HG02870 (cell line): ENCODE measurements at regions not wholly inside any gene's neighbourhood (a gene's known extent, or its start where the extent isn't known, plus 50 kb on each side); places are given as distances from the start of the nearest gene placed in this dataset.
A peak's percentile ranks its signal among the peaks of the same experiment; 100 is the strongest.
"Not testable (repeated sequence)": the region's sequence is repeated elsewhere in the genome, so short reads cannot be mapped to it uniquely, and the experiment has no call there.

Source experiments
- ATAC-seq: cut with Tn5 transposase; IDR thresholded peaks from one replicate; pipeline ENCODE4 v1.9.1; 2021; ENCODE audit warnings: mild to moderate bottlenecking, moderate library complexity; ENCODE audit not compliant: unreplicated experiment

DNA sequence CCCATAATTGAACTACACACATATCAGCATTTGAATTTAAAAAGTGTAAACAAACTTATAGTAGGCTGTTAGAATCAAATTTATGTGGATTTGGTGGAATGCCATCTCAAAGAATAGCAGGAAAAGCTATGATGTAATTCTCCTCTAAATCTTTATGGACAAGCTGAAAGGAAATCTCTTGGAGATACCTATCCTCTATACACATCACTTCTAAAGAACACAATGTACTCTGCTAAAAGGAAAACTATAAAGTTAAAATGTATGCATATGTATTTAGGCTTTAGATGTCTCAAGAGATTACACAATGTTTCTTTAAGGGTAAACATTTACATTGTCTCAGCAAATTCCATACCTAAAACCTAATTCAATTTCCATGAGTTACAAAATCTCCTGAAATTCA, 323.3 kb downstream of the CRPPA start:
- ATAC-seq = no peak

DNA sequence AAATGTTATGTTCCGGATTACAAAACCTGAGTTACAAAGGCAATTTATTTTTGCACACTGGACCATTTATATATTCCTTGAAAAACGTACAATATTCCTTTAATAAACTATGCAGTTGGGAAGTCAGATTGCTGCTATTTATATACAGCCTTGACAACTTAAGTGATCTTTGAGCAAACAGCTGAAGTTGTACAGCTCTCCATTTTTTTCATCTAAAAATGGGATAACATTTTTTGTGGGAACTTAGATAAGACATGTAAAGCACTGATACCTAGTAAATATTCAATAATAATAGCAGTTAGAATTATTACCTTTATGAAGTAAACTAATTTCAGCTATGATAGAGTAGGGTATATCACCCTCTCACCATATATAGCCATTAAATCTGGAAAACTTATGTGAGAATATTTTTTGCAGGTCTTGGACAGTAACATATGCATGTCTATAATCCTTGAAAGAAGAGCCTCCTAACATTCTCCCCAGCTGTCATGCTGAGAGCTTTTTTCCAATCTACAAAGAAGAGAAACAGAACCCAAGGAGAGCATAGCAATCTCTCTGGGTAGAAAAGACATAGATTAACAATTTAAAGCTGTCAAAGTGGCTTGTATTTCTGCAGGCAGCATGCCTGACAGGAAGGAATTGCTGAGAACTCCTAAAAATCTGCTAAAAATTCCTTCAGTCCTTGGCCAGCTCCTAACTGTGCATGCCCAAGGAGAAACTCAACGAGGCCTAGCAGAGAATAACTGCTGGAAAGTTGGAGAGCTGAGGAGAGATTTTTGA, 326.0 kb downstream of the CRPPA start:
- no peak for ATAC-seq

- ATAC-seq = no peak
These were observed 326.7 kb downstream of the CRPPA start for GRCh38 chr7:16094651-16095050.

DNA sequence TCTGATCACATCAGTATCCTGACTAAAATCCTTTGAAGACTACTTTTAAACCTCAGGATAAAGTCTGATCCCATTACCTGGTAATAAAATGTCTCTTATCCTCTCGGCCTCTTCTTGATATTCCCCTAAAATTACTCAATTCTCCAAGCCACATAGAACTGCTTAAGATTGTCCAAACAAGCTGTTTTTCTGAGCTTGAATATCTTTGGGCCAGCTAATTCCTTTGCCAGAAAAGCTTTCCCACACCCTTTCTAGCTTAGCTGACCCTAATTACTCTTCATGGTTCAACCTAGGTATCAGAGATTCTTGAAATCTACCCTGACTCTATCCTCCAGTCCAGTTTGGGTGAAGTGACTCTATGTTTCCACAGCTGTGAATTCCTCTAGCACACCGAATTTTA, 328.6 kb downstream of the CRPPA start:
- ATAC-seq = no peak

DNA sequence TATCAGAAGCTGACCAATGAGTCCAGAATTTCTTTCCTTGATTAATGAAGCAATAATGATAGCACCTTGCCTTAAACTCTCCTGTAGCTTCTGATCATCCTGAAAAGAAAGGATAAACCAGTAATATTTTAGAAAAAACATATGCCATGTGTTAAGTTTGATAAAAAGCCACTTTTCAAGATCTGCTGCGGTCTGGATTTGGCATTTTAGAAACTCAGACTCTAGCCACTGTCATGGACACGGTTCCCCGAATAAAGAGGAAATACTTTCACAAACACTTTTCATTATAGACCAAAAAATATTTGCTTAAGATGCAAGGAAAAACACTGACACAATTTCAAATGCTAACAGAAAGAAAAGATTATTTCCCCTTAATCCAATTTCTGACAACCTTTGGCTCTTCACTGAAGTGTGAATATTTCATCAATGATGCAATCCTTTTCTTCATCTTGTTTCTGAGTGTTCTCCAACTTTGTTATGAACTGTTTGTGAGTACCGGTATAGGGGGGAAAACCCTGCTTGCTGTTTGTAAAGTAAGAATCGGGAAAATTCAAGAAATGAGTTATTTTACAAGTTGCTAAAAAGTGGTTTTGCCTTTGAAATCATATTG, 329.5 kb downstream of the CRPPA start:
- ATAC-seq = no peak

DNA sequence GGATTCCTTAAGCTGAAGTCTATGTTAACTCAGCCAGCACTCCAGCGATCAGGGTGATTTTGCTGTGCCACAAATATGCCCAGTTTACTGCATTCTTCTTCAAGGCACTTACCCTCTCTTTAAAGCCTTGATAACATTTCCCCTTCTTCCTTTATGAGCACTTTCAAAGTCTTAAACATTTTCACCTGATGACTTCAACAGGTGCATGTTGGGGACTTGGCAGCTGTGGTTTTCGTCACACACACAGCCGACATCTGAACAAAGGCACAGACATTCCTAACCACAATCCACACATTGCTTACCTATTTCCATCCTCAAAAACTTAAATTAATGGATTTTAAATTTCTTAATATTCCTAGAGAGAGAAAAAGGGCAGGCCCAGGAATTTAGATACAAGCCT, 331.5 kb downstream of the CRPPA start:
- ATAC-seq = no peak

DNA sequence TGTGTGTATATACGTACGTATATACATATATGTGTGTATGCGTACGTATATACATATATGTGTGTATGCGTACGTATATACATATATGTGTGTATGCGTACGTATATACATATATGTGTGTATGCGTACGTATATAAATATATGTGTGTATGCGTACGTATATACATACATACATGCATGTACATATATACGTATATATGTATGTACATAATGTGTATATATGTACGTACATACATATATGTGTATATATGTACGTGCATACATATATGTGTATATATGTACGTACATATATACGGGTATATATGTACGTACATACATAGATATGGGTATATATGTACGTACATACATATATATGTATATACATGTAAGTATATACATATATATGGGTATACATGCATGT, 332.1 kb downstream of the CRPPA start:
- no peak for ATAC-seq

DNA sequence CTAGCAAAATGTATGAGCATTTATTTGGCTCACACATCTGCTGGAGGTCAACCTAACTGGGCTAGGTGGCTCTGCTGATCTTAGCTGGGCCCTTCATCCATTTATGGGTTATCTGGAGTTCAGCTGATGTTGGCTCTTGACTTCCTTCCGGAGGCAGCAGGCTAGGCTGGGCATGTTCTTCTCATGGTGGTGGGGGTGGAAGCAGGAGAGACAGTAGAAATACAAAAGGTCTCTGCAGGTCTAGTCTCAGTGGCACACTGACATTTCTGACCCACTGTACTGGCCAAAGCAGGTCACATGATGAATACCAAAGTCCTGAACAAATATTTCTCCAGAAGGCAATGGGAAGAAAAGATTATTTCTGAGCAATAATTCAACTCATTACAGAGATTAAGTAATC, 334.6 kb downstream of the CRPPA start:
- no peak for ATAC-seq

GRCh38 chr7:16085780-16086179, 335.6 kb downstream of the CRPPA start:
- not testable (repeated sequence) for ATAC-seq

DNA sequence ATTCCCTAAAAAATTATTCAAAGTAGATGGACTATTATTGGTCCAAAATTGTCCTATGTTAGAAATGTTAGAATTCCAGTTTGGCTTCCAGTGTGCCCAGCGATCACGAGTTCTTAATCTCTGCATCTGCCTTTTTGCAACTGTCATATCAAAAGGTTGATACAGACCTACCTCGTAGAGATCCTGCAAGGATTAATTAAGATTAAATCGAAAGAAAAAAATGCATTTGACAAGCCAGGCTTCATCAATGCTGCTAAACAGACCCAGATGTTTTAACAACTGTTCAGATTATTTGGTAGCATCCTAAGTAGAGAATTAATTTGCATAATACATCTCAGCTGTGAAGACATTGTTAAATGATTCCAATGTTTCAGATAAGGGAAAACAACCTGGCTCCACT, 336.5 kb downstream of the CRPPA start:
- ATAC-seq = no peak

DNA sequence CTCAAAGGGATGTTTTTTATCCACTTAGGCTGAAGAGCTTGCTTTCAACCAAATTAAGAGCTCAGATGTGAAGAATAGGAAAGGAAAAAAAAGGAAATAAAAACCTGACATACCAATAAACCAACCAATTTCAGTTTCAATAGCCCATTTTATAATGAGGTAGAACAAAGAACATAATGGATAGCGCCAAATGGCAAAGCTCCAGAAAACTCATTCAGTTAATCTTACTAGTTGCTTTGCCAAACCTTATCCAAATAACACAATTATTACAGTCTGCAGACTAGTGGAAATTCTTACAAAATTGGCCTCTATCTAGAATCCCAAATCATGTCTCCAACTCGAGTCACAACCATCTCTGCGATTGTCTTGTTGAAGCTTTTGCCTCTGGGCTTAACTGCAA, 337.0 kb downstream of the CRPPA start:
- no peak for ATAC-seq

DNA sequence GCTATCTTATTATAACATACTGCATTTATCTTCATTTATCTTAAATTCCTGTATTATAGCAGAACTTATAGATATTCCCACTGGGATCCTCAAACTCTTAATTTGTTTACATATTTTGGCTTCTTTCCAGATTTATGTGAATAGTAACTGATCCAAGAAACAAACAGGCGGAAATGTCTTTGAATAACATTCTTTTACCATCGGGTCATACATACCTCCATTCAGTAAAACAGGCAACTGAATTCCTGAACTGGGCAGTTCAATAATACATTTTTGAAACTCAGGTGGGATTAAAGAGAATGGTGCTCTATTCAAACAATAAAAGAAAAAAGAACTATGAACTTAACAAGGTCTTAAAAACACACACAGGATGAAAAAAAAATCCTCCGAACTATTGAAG, 337.4 kb downstream of the CRPPA start:
- no peak for ATAC-seq

GRCh38 chr7:16080131-16080530, 341.2 kb downstream of the CRPPA start:
- no peak for ATAC-seq

DNA sequence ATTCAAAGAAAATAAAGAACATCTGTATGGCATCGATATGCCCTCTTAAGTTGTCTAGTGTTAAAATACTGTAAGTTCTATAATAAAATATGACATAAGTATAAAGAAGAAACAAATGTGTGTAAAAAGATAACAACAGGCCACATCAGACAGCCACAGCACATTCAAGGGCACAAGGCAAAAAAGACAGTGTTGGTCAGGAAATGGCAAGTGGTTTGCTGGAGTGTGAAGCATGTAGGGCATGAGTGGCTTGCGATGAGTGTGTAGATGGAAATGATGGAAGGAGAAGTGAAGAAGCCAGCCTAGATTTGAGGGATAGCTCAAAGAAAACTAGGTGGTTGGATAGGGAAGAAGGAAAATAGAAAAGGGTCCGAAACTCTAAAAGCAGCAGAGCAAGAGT, 341.6 kb downstream of the CRPPA start:
- no peak for ATAC-seq

DNA sequence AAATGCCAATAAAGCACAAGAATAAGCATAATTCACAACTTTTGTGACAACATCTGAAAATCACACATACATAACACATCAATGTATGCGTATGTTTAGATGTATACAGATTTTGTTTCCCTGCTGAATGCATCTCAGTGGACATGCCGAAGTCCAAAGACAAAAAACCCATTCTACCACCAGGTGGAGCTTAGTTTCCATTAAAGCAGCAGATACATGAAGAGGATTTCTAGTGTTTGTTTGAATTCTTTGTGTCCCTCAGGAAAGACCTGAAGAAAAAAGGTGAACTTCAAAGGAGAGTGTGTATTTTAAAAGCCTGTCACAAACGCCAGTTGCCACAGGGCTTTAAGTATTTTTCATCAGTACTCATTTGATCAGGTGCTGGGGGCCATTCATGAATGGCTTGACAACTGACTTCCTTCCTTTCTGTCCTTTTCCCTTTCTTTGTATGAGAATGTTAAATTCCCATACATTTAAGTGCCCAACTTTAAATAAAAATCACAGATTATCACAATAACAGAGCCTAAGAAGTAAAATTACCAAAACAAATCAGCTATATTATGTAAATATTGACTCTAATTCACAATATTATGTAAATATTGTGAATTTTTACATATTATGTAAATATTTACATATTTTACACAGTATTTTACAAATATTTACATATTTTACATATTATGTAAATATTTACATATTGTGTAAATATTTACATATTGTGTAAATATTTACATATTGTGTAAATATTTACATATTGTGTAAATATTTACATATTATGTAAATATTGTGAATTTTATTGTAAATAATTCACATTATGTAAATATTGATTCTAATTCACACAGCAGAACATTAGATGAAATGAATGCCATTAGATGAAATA, 343.0 kb downstream of the CRPPA start:
- peak; percentile 76 for ATAC-seq

GRCh38 chr7:16071246-16071857, 350.0 kb downstream of the CRPPA start:
- ATAC-seq = peak; percentile 87

DNA sequence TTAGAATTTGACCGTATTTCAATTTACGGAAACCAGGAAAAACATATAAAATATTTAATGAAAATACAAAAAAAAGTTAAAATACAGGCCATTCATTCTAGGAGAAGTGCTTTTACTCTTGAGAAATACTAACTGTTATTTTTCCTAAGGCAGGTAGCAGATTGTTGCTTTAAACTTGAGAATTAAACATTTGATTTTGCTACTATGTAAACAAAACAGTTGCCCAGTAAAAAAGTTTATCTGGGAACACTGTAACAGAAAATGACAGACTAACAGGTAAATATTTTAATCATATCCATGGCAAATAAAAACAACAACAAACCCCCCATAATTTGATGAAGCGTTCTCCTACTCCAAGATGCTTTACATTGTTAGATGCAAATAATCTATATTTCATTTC, 350.5 kb downstream of the CRPPA start:
- ATAC-seq = no peak

DNA sequence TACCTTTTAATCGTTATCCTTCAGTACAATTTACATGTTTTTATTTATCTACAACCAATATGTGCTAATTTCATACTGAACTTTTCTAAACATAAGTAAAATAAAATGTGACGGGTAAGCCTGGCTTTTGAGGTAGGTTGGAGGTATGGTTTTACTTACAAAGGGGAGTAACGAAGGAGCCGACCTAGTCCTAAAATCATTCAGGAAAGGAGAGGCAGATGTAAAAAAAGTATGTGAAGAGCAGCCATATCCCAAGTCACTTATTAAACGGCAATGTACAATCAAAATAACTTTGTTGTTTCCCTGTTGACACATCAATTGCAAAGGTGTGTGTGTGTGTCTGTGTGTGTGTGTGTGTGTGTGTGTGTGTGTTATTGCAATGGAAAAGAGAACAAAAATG, 351.3 kb downstream of the CRPPA start:
- no peak for ATAC-seq

- no peak for ATAC-seq
These were observed 353.2 kb downstream of the CRPPA start for GRCh38 chr7:16068183-16068582.

DNA sequence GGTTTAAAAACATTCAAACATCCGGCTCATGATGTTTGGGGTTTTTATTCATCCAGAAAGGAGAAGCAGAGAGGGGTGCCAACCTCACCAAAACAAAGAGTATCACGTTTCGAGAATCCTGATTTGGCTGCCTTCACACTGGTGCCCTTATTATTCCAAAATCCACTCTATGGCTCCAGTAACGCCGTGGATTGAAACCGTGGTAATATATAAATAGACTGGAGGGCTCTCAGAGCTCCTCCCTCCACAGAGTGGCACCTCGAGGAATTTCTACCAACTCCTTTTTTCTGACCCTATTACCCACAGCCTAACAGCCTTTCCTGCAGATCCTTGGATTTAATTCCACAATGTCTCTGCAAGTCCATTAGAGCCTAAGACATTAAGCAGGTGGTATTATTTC, 353.6 kb downstream of the CRPPA start:
- no peak for ATAC-seq

GRCh38 chr7:16066805-16067459, 354.4 kb downstream of the CRPPA start:
- ATAC-seq = no peak
